PFSK-1 (cell line): ENCODE measurements at regions not wholly inside any gene's neighbourhood (a gene's known extent, or its start where the extent isn't known, plus 50 kb on each side); places are given as distances from the start of the nearest gene placed in this dataset.

Experiments
- FOXP2 ChIP-seq: optimal IDR thresholded peaks from 2 replicates; pipeline ENCODE3; 2011; ENCODE audit warnings: borderline replicate concordance, control low read depth, inconsistent platforms; ENCODE audit not compliant: insufficient read depth; ENCODE audit errors: extremely low read length, extremely low read depth
- POLR2AphosphoS5 ChIP-seq: IDR thresholded peaks from 2 replicates; pipeline ENCODE4 v1.6.1; 2012; ENCODE audit warnings: low read depth, mild to moderate bottlenecking, control low read depth, low read length, moderate library complexity
- SIN3A ChIP-seq: IDR thresholded peaks from 2 replicates; pipeline ENCODE4 v1.6.1; 2012; ENCODE audit warnings: mild to moderate bottlenecking, low read length, moderate library complexity, borderline replicate concordance; ENCODE audit not compliant: insufficient read depth
- TAF1 ChIP-seq: IDR thresholded peaks from 2 replicates; pipeline ENCODE4 v1.6.1; 2012; ENCODE audit warnings: low read length, control low read depth, borderline replicate concordance; ENCODE audit not compliant: insufficient read depth
- TF ChIP-seq, protein P1 (sequence below), 2 experiments: IDR thresholded peaks; 2 replicates each; pipeline versions ENCODE4 v1.6.1 to v1.8.0; 2011 to 2012; ENCODE audit warnings: low read depth in 2 of 2, low read length in 2 of 2, control low read depth in 1 of 2, inconsistent platforms in 1 of 2, mild to moderate bottlenecking in 1 of 2, moderate library complexity in 1 of 2; ENCODE audit not compliant: insufficient read depth in 1 of 2

DNA sequence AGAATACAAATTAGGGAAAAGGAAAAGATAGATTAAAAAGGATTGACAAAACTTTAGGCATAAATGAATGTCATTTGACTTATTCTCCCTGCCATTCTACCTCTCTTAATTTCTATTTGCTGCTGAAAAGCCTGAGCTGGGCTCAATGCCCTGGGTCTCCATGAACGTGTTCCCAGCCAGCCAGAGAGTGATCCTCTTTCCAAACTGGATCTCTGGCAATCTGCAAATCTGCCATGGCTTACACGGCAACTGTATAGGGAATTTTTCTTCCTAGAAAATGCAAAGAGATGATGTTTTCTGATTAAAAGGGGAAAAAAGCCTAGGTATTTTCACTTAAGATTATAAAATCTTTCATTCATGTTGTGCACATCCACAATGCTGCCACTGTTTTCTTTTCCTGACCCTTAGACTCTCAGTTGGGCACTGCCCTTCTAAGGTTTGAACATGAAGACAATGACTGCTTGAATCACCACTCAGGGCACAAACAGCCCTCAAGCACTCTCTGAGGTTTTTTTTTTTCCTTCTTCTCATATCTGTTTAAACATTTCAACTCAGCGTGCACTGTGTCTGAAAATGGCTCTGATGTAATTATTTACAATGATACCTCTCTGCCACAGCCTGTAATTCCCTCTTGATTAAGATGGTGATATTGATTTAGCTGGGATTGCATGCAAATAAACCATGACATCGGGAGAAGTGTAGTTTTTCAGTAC, 60.3 kb downstream of the DACT1 start:
- TF ChIP-seq, protein P1, sequence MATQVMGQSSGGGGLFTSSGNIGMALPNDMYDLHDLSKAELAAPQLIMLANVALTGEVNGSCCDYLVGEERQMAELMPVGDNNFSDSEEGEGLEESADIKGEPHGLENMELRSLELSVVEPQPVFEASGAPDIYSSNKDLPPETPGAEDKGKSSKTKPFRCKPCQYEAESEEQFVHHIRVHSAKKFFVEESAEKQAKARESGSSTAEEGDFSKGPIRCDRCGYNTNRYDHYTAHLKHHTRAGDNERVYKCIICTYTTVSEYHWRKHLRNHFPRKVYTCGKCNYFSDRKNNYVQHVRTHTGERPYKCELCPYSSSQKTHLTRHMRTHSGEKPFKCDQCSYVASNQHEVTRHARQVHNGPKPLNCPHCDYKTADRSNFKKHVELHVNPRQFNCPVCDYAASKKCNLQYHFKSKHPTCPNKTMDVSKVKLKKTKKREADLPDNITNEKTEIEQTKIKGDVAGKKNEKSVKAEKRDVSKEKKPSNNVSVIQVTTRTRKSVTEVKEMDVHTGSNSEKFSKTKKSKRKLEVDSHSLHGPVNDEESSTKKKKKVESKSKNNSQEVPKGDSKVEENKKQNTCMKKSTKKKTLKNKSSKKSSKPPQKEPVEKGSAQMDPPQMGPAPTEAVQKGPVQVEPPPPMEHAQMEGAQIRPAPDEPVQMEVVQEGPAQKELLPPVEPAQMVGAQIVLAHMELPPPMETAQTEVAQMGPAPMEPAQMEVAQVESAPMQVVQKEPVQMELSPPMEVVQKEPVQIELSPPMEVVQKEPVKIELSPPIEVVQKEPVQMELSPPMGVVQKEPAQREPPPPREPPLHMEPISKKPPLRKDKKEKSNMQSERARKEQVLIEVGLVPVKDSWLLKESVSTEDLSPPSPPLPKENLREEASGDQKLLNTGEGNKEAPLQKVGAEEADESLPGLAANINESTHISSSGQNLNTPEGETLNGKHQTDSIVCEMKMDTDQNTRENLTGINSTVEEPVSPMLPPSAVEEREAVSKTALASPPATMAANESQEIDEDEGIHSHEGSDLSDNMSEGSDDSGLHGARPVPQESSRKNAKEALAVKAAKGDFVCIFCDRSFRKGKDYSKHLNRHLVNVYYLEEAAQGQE (IDR thresholded peaks at IDR 0.05; ENCODE audit: insufficient read depth in 1 of 2, low read depth in 2 of 2, low read length in 2 of 2): no peak
- TF ChIP-seq SIN3A (no peak), POLR2AphosphoS5 (no peak), FOXP2 (no peak), TAF1 (no peak)

DNA sequence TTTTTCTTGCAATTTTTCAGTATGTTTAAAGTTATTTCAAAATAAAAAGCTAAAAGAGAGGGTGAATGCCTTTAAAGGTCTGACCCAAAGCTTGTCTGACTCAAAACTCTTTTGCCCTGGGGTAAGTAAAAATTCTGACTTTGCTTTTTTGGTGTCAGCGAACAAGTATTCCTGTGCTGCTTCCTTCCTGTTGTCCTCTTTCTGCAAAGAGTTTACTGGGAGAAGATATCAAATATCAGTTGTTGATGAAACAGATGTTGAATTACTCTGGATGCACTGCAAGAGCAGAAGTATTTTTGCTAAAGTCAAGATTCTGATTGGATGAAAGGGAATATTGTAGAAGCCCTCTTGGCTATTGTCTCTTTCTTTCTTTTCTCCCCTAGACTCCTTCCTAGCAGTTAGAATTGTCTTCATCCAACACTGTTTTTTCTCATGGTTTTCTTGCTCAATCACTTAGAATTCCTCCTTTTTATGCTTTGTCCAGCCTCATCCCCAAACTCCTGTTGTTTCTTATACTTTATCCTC, 62.0 kb downstream of the DACT1 start:
- TF ChIP-seq SIN3A: no peak
- no peak for TF ChIP-seq TAF1
- no peak for TF ChIP-seq FOXP2

DNA sequence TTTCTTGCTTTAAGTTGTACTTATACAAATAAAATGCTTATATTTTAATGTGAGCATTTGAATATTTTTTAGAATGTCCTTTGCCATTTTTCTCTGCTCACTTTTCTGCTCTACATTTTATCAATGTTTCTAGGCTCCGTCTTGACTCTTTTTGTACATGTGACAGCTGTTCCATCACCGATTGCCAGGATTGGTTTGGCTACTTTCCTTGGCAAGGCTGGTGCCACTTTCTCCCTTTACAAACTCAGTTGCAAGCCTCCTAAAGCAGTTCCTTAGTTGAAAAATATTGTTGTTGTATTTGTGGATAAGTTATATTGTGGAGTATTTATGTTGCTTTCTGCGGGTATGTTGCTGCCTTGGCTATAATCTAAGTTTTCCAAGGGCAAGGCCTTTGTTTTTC, 63.4 kb downstream of the DACT1 start:
- TF ChIP-seq POLR2AphosphoS5 (no peak), TAF1 (no peak), SIN3A (no peak), FOXP2 (no peak)
- TF ChIP-seq, protein P1 (IDR thresholded peaks at IDR 0.05; ENCODE audit: insufficient read depth in 1 of 2, low read depth in 2 of 2, low read length in 2 of 2): no peak

DNA sequence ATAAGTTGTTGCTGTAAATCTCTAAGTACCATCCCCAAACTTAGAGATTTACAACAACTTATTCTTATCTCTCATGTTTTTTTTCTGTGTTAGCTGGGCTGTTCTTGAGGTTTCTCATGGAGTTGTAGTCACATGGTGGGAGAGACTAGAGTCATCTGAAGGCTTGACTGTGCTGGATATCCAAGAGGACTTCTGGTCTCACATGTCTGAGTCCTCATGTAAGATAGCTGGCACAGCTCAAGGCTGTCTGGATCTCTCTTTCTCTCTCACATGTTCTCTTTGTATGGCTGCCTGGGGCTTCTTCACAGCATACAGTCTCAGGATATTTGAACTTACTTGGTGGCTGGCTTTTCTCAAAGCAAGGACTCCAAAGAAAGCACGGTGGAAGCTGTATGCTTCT, 63.8 kb downstream of the DACT1 start:
- TF ChIP-seq TAF1 (no peak), SIN3A (no peak), FOXP2 (no peak), POLR2AphosphoS5 (no peak)
- TF ChIP-seq, protein P1 (IDR thresholded peaks at IDR 0.05; ENCODE audit: insufficient read depth in 1 of 2, low read depth in 2 of 2, low read length in 2 of 2): no peak

DNA sequence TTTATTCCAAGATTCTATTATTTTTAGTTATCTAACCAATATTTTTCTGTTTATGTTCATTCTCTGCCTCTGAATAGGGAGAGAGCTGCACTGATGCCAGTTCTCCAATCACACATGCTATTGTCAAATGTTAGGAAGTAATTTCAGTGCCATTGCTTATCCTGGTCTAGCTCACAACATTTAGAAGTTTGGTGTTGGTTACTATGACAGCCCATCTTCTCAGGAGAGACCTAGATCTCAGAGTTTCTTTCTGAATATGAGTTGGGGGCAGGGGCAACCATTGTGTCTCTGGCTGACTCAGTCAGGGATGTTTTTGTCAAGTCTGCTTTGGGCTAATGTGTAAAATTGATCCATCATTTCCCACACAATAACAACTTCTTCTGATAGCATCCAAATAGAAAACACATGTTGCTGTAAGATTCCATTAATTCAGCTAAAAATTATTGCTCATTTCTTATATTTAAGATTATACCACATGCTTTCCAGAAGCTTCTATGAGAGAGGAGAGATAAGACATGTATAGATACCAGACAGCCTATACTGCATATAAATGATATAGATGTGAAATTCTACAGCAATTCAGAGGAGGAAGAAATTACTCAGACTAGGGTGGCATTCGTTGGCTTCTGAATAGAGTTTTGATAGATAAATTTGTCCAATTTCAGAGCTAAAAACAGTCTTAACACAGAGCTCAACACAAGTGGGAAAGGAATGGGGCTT, 64.8 kb downstream of the DACT1 start:
- no peak for TF ChIP-seq SIN3A
- no peak for TF ChIP-seq FOXP2
- TF ChIP-seq, protein P1 (IDR thresholded peaks at IDR 0.05; ENCODE audit: insufficient read depth in 1 of 2, low read depth in 2 of 2, low read length in 2 of 2): no peak
- TF ChIP-seq TAF1: no peak
- TF ChIP-seq POLR2AphosphoS5: no peak
